HG03103 (cell line): ENCODE measurements at regions not wholly inside any gene's neighbourhood (a gene's known extent, or its start where the extent isn't known, plus 50 kb on each side); places are given as distances from the start of the nearest gene placed in this dataset.
"Not testable (repeated sequence)": the region's sequence is repeated elsewhere in the genome, so short reads cannot be mapped to it uniquely, and the experiment has no call there.

Experiments
- ATAC-seq: cut with Tn5 transposase; IDR thresholded peaks from one replicate; pipeline ENCODE4 v1.9.1; 2021; ENCODE audit warnings: low read depth; ENCODE audit not compliant: unreplicated experiment

GRCh38 chr11:87583931-87584330, 546.2 kb downstream of the TMEM135 start:
- no peak for ATAC-seq

GRCh38 chr11:87575088-87575487, 537.4 kb downstream of the TMEM135 start:
- ATAC-seq: no peak

- ATAC-seq: no peak
These were observed 536.5 kb downstream of the TMEM135 start for GRCh38 chr11:87574193-87574592.

GRCh38 chr11:87573708-87574107, 536.0 kb downstream of the TMEM135 start:
- ATAC-seq: no peak

- ATAC-seq: no peak
These were observed 535.1 kb downstream of the TMEM135 start for GRCh38 chr11:87572881-87573280.

GRCh38 chr11:87560352-87560751, 522.6 kb downstream of the TMEM135 start:
- no peak for ATAC-seq

- not testable (repeated sequence) for ATAC-seq
These were observed 522.1 kb downstream of the TMEM135 start for GRCh38 chr11:87559852-87560251.

- no peak for ATAC-seq
These were observed 517.4 kb downstream of the TMEM135 start for GRCh38 chr11:87555101-87555500.

- no peak for ATAC-seq
These were observed 511.1 kb downstream of the TMEM135 start for GRCh38 chr11:87548797-87549196.

GRCh38 chr11:87545858-87546257, 508.1 kb downstream of the TMEM135 start:
- no peak for ATAC-seq

- no peak for ATAC-seq
These were observed 501.9 kb downstream of the TMEM135 start for GRCh38 chr11:87539596-87539995.

- ATAC-seq: no peak
These were observed 498.8 kb downstream of the TMEM135 start for GRCh38 chr11:87536565-87536964.

- ATAC-seq: no peak
These were observed 498.3 kb downstream of the TMEM135 start for GRCh38 chr11:87536016-87536415.

GRCh38 chr11:87535513-87535912, 497.8 kb downstream of the TMEM135 start:
- ATAC-seq: no peak

GRCh38 chr11:87531835-87532234, 494.1 kb downstream of the TMEM135 start:
- ATAC-seq: not testable (repeated sequence)

- no peak for ATAC-seq
These were observed 491.8 kb downstream of the TMEM135 start for GRCh38 chr11:87529486-87529885.

GRCh38 chr11:87528752-87529151, 491.0 kb downstream of the TMEM135 start:
- ATAC-seq: no peak

GRCh38 chr11:87523276-87523675, 485.5 kb downstream of the TMEM135 start:
- no peak for ATAC-seq

GRCh38 chr11:87518266-87518665, 480.5 kb downstream of the TMEM135 start:
- ATAC-seq: no peak

GRCh38 chr11:87517351-87517750, 479.6 kb downstream of the TMEM135 start:
- ATAC-seq: no peak

- not testable (repeated sequence) for ATAC-seq
These were observed 470.0 kb downstream of the TMEM135 start for GRCh38 chr11:87507722-87508121.

GRCh38 chr11:87506946-87507345, 469.2 kb downstream of the TMEM135 start:
- not testable (repeated sequence) for ATAC-seq

GRCh38 chr11:87501388-87501787, 463.7 kb downstream of the TMEM135 start:
- ATAC-seq: no peak
